Muscle layer of colon (tissue), 2 donors: ENCODE measurements at regions not wholly inside any gene's neighbourhood (a gene's known extent, or its start where the extent isn't known, plus 50 kb on each side); places are given as distances from the start of the nearest gene placed in this dataset.

Source experiments
- H3K27ac ChIP-seq: one replicate; pipeline ENCODE4 v1.7.0; 2013; ENCODE audit warnings: low read depth, mild to moderate bottlenecking, low read length, moderate library complexity
- H3K27me3 ChIP-seq, 2 donors: one replicate each; pipeline ENCODE4 v1.7.0; 2013; ENCODE audit warnings: low read length in 2 of 2, mild to moderate bottlenecking in 2 of 2; ENCODE audit not compliant: insufficient read depth in 2 of 2, control insufficient read depth in 1 of 2
- H3K36me3 ChIP-seq: one replicate; pipeline ENCODE4 v1.7.0; 2013; ENCODE audit warnings: mild to moderate bottlenecking, low read length; ENCODE audit not compliant: insufficient read depth
- H3K4me1 ChIP-seq: one replicate; pipeline ENCODE4 v1.7.0; 2013; ENCODE audit warnings: mild to moderate bottlenecking, low read length; ENCODE audit not compliant: insufficient read depth
- H3K4me3 ChIP-seq, 2 donors: one replicate each; pipeline ENCODE4 v1.7.0; 2013; ENCODE audit warnings: low read length in 2 of 2, low read depth in 1 of 2, mild to moderate bottlenecking in 1 of 2, moderate library complexity in 1 of 2
- H3K9ac ChIP-seq: one replicate; pipeline ENCODE4 v1.7.0; 2013; ENCODE audit warnings: low read length
- H3K9me3 ChIP-seq: one replicate; pipeline ENCODE4 v1.7.0; 2013; ENCODE audit warnings: mild to moderate bottlenecking, low read length
- donor health status: abdominal sarcoma.
- donor health status: Adenocarcinoma of cecum.

DNA sequence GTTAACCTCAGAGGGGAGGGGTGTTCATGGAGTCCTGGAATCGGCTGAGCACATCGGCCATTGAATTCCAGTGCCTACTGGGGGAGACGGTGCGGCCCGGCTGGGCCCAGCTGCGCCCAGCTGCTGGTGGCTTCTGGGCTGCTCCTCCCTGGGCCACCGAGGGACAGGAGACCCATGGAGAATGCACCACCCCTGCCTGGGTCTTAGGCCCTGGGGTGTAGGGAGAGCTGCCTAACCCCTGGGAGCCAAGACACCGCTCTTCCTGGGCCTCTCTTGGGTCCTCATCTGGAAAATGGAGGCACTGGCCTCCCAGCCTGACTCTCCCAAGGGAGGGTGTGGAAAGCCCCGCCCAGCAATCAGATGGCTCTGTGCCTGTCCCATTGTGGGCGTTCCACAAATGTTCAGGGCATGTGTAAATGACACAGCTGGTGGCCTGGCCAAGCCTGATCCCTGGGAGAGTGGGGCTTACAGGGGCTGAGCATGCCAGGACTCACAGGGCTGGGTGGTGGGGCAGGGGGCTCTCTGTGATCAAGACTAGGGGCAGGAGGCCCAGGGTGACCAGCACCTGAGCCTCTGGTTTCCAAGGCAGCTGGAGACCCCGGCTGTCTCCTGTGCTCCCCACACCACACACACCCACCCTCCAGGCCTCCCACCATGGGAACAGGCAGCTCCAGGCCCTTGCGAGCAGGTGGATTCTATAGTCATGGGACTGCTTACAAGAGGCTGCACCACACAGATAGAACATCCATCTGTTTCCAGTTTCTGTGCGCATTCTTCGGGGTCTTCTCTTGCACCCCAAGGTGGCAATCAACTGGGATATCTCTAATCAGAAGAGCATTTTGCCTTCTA lies 150.9 kb downstream of the URI1 start:
- H3K9ac ChIP-seq, result no peak overlapping the region
- no peak overlapping the region for H3K4me3 ChIP-seq
- no peaks in the 10 kb centered on the region for H3K36me3 ChIP-seq
- H3K27me3 ChIP-seq, result no peaks in the 10 kb centered on the region
- no peaks in the 10 kb centered on the region for H3K4me1 ChIP-seq
- no peak overlapping the region for H3K27ac ChIP-seq
- no peaks in the 10 kb centered on the region for H3K9me3 ChIP-seq

DNA sequence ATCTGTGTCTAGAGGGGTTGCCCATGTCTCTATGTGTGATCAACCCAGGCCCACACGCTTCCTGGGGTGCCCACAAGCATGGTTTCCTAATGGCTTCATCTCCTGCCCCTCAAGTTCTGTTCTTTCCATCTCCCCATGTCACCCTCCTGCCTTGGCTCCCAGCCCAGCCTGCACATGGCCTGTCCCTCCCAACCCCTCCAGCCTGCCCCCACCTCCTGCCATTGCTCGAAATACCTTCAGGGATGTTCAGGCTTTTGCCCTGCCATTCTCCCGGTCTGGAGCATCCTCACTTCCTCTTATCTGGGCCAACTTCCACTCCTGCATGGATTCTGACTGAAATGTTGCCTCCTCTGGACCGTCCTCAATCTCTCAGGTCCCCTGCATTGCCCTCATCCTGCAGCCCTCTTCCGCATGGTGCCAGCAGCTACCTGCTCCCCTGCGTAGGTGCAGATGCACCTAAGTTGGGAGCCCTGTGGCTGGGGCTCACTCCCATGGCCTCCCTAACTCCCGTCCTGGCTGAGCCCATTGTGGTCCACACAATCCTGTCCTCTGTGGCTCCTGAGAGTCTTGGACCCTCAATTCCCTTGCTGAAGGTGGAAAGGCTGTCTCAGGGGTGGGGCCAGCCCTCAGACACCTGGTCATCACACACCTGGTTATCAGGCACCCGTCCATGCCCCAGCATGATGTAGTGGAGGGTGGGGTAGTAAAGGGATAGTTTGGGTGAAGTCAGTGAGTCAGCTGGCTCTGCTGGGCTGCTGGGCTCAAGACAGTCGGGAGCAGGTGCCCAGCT lies 152.1 kb downstream of the URI1 start:
- no peaks in the 10 kb centered on the region for H3K27me3 ChIP-seq
- H3K4me1 ChIP-seq, result no peaks in the 10 kb centered on the region
- no peak overlapping the region for H3K27ac ChIP-seq
- no peak overlapping the region for H3K4me3 ChIP-seq
- no peaks in the 10 kb centered on the region for H3K36me3 ChIP-seq
- no peaks in the 10 kb centered on the region for H3K9me3 ChIP-seq
- H3K9ac ChIP-seq, result no peak overlapping the region

DNA sequence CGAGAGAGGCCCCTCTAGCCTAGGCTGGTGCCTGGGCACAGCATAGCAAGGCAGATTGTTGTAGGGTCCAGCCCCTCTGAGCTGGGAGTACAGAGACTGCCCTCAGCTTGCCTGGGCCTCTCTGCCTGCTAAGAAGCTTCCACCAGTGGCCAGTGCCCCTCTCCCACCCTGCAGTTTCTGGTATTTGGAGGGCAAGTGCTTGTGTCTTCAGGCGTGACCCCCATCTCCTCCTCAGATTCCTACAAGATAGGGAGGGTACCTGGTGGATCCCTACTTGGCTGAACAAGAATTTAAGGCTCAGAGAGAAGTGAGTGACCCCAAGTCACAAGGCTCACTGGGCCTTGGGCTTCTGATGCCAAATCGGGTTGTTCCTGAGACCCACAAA lies 152.7 kb downstream of the URI1 start:
- Histone ChIP-seq H3K4me1 (no peaks in the 10 kb centered on the region), H3K27ac (no peak overlapping the region), H3K9me3 (no peaks in the 10 kb centered on the region), H3K9ac (no peak overlapping the region), H3K36me3 (no peaks in the 10 kb centered on the region), H3K4me3 (no peak overlapping the region), H3K27me3 (no peaks in the 10 kb centered on the region)

DNA sequence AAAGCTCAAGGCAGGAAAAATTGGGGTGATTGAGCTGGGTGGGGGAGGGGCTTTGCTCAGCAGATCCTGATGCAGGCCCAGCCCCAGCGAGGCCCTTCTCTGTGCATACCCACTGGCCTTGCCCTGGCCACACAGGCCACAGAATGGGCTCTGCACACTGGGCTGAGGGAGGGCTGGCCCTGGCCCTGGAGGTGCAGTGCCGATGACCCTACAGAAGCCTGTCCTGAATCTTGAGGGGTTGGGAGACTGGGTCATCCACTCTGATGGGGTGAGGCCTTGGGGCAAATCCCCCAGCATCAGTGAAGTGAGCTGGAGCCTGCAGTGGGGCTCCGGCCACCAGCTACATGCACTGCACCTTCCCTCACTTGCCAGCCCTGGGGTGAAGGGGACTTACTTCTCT lies 153.1 kb downstream of the URI1 start:
- no peak overlapping the region for H3K27ac ChIP-seq
- no peaks in the 10 kb centered on the region for H3K4me1 ChIP-seq
- H3K9ac ChIP-seq, result no peak overlapping the region
- H3K9me3 ChIP-seq, result no peaks in the 10 kb centered on the region
- H3K36me3 ChIP-seq, result no peaks in the 10 kb centered on the region
- no peaks in the 10 kb centered on the region for H3K27me3 ChIP-seq
- H3K4me3 ChIP-seq, result no peak overlapping the region

- no peak overlapping the region for H3K9ac ChIP-seq
- H3K4me1 ChIP-seq, result no peaks in the 10 kb centered on the region
- no peaks in the 10 kb centered on the region for H3K9me3 ChIP-seq
- H3K36me3 ChIP-seq, result no peaks in the 10 kb centered on the region
- no peak overlapping the region for H3K27ac ChIP-seq
- H3K27me3 ChIP-seq, result no peaks in the 10 kb centered on the region
- no peak overlapping the region for H3K4me3 ChIP-seq
Measured at GRCh38 chr19:30096596-30097370, 154.7 kb downstream of the URI1 start.

DNA sequence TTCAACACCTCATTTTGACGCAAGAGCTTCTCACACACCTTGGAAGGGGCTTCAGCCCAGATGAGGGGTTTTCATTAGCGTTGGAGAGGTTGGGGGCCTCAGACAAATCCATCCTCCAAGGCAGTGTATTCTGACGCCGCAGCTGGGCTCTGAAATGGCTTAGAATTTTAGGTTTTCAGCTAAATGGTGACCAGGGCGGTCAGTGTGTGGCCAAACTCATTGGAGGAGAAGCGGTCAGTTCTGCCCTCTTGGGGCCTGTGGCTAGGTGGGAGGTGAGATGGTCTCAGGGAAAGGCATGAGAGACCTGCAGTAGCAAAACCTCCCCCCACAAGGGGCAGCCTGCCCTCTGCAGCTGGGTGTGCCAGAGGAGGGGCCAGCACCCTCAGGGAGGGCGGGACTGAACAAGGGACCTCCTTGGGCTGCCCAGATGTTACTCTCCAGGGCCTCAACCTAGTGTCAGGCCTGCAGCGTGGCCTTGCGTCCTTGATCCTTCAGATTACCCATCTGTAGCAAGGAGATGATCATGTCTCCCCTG lies 155.8 kb downstream of the URI1 start:
- Histone ChIP-seq H3K27me3 (no peaks in the 10 kb centered on the region), H3K4me1 (no peaks in the 10 kb centered on the region), H3K36me3 (no peaks in the 10 kb centered on the region), H3K4me3 (no peak overlapping the region), H3K27ac (no peak overlapping the region), H3K9ac (no peak overlapping the region), H3K9me3 (no peaks in the 10 kb centered on the region)

- H3K27ac ChIP-seq, result no peak overlapping the region
- H3K36me3 ChIP-seq, result no peaks in the 10 kb centered on the region
- no peak overlapping the region for H3K9ac ChIP-seq
Measured at GRCh38 chr19:30102239-30102638, 160.2 kb downstream of the URI1 start.

DNA sequence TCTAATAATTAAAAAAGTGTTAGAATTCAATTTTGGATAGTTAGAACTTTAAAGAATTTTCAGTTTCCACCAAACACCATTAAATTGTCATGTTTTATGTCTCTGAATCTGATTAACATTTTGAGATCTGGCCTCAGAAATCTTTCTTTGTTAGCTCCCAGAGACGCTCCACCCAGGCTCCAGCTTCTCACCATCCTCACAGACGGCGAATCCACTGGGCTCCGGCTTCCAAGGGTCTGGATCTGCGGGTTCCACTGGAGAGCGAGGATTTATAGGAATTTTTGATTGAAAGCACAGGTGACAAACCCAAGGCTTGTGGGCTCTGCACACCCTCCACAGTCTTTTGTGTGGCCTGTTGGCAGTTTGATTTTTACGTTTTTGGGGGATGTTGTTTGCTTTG lies 160.6 kb downstream of the URI1 start:
- H3K36me3 ChIP-seq, result no peaks in the 10 kb centered on the region
- no peak overlapping the region for H3K27ac ChIP-seq
- no peak overlapping the region for H3K9ac ChIP-seq
- no peak overlapping the region for H3K4me3 ChIP-seq
- H3K4me1 ChIP-seq, result no peaks in the 10 kb centered on the region
- no peaks in the 10 kb centered on the region for H3K9me3 ChIP-seq
- no peaks in the 10 kb centered on the region for H3K27me3 ChIP-seq

More at GRCh38 chr19:30102239-30102638, 160.2 kb downstream of the URI1 start:
- H3K4me3 ChIP-seq, result no peak overlapping the region
- H3K4me1 ChIP-seq, result no peaks in the 10 kb centered on the region
- no peaks in the 10 kb centered on the region for H3K27me3 ChIP-seq
- no peaks in the 10 kb centered on the region for H3K9me3 ChIP-seq

DNA sequence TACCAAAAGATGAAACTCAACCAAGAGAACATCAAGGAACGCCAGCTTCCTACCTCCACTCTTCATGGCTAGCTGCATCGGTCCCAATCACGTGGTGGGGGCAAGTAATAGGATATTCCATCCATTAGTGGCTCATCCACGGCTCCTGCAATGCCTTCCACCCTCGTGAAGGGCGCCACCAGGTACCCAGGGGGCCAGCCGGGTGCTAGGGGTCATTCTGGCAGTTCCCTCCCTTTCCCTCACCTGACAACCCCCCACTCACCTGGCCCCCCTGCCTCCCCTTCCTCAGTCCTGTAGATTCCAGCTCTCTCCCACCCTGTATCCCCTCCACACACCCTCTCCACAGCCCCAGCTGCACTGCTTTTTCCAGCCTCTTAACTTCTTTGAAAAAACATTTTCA lies 161.9 kb downstream of the URI1 start:
- Histone ChIP-seq H3K36me3 (no peaks in the 10 kb centered on the region), H3K4me3 (no peak overlapping the region), H3K27me3 (no peaks in the 10 kb centered on the region), H3K27ac (no peak overlapping the region), H3K4me1 (no peaks in the 10 kb centered on the region), H3K9ac (no peak overlapping the region), H3K9me3 (no peaks in the 10 kb centered on the region)

- Histone ChIP-seq H3K4me3 (no peak overlapping the region), H3K9me3 (no peaks in the 10 kb centered on the region)
Measured at GRCh38 chr19:30105316-30105715, 163.3 kb downstream of the URI1 start.

DNA sequence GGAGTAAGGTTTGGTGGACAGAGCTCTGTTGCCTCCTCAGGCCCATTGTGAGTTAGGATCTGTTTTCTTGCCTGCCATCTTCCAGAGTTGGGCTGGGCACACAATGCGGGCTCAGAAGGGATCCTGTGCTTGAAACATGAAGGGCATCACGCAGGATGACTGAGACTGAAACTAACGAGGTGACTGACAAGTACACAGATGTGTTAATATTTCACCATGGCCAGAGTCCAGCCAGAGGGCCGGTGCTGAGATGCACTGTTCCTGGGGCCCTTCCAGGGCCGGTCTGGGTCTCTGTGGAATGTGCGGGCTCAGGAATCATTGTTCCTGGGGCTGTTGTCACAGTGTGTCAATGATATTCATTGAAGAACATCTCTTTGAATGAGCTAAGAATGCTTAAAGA lies 163.7 kb downstream of the URI1 start:
- H3K4me1 ChIP-seq, result no peaks in the 10 kb centered on the region
- H3K4me3 ChIP-seq, result no peak overlapping the region
- no peaks in the 10 kb centered on the region for H3K9me3 ChIP-seq
- no peak overlapping the region for H3K27ac ChIP-seq
- H3K27me3 ChIP-seq, result no peaks in the 10 kb centered on the region
- no peak overlapping the region for H3K9ac ChIP-seq
- no peaks in the 10 kb centered on the region for H3K36me3 ChIP-seq

More at GRCh38 chr19:30105316-30105715, 163.3 kb downstream of the URI1 start:
- Histone ChIP-seq H3K27ac (no peak overlapping the region), H3K27me3 (no peaks in the 10 kb centered on the region), H3K4me1 (no peaks in the 10 kb centered on the region), H3K9ac (no peak overlapping the region), H3K36me3 (no peaks in the 10 kb centered on the region)
